IMR-90 (cell line): ENCODE measurements at regions not wholly inside any gene's neighbourhood (a gene's known extent, or its start where the extent isn't known, plus 50 kb on each side); places are given as distances from the start of the nearest gene placed in this dataset.

Experiments used
- ATAC-seq: fragments of 200-7000 bp; cut with Tn5 transposase; 2 replicates; pipeline ENCODE4 v1.9.1; 2020; ENCODE audit warnings: low read depth, mild to moderate bottlenecking, moderate library complexity
- BruUV-seq: library from RNA; stranded (reverse); fragments of 400-500 nt; replicated peaks from 2 replicates; lab custom pipeline; 2021; lab: Mats Ljungman, UMichigan
- CTCF ChIA-PET: fragments of 300-600 bp; formaldehyde crosslinking; extraction: SDS; loops from one replicate; lab custom pipeline; 2021; ENCODE audit warnings: antibody characterized with exemption; lab: Yijun Ruan, JAX
- POLR2A ChIA-PET: fragments of 300-600 bp; sonication (Branson Sonifier 250); formaldehyde crosslinking; loops from one replicate; lab custom pipeline; 2022; ENCODE audit warnings: antibody characterized with exemption; ENCODE audit not compliant: unreplicated experiment; lab: Charles Lee
- DNase-seq: peaks from one replicate; pipeline ENCODE4 v3.0.0; 2013
- H2AFZ ChIP-seq: replicated peaks from 2 replicates; pipeline ENCODE3; 2013; ENCODE audit warnings: low read length, mild to moderate bottlenecking; ENCODE audit not compliant: poor library complexity
- H2AK5ac ChIP-seq: 2 replicates; pipeline ENCODE4 v1.6.1; 2013; ENCODE audit warnings: low read depth, low read length, inconsistent platforms
- H2AK9ac ChIP-seq: replicated peaks from 2 replicates; pipeline ENCODE3; 2013; ENCODE audit warnings: mild to moderate bottlenecking, low read depth, low read length, moderate library complexity; ENCODE audit not compliant: poor library complexity
- H2BK120ac ChIP-seq: 2 replicates; pipeline ENCODE4 v1.6.1; 2013; ENCODE audit warnings: low read depth, low read length, inconsistent platforms
- H2BK15ac ChIP-seq: 3 replicates; pipeline ENCODE4 v1.6.1; 2013; ENCODE audit warnings: low read depth, low read length, inconsistent platforms
- H2BK20ac ChIP-seq: 2 replicates; pipeline ENCODE4 v1.6.1; 2013; ENCODE audit warnings: low read depth, mild to moderate bottlenecking, inconsistent platforms, low read length, moderate library complexity
- H2BK5ac ChIP-seq: 2 replicates; pipeline ENCODE4 v1.6.1; 2013; ENCODE audit warnings: mild to moderate bottlenecking, low read depth, low read length, inconsistent platforms; ENCODE audit not compliant: poor library complexity, severe bottlenecking
- H3K14ac ChIP-seq: replicated peaks from 2 replicates; pipeline ENCODE4 v1.6.1; 2013; ENCODE audit warnings: low read depth, low read length, inconsistent platforms
- H3K18ac ChIP-seq: 2 replicates; pipeline ENCODE4 v1.6.1; 2013; ENCODE audit warnings: low read depth, low read length, control low read depth
- H3K23ac ChIP-seq: 2 replicates; pipeline ENCODE4 v1.6.1; 2013; ENCODE audit warnings: low read depth, low read length, inconsistent platforms
- H3K27ac ChIP-seq: 2 replicates; pipeline ENCODE4 v1.5.1; 2013; ENCODE audit warnings: mild to moderate bottlenecking, control low read depth, low read length; ENCODE audit not compliant: insufficient read depth
- H3K27me3 ChIP-seq: 2 replicates; pipeline ENCODE4 v1.6.1; 2013; ENCODE audit warnings: low read length; ENCODE audit not compliant: control insufficient read depth, insufficient read depth
- H3K36me3 ChIP-seq: 2 replicates; pipeline ENCODE4 v1.6.1; 2013; ENCODE audit warnings: low read length, mixed read lengths; ENCODE audit not compliant: control insufficient read depth, insufficient read depth
- H3K4ac ChIP-seq: 2 replicates; pipeline ENCODE4 v1.6.1; 2013; ENCODE audit warnings: low read depth, low read length, inconsistent platforms
- H3K4me1 ChIP-seq: 2 replicates; pipeline ENCODE4 v1.6.1; 2013; ENCODE audit warnings: low read length, mixed read lengths; ENCODE audit not compliant: control insufficient read depth, insufficient read depth
- H3K4me2 ChIP-seq: 2 replicates; pipeline ENCODE4 v1.6.1; 2013; ENCODE audit warnings: low read depth, mild to moderate bottlenecking, control low read depth, low read length, moderate library complexity
- H3K4me3 ChIP-seq: 2 replicates; pipeline ENCODE4 v1.5.1; 2013; ENCODE audit warnings: low read depth, mild to moderate bottlenecking, control low read depth, low read length, moderate library complexity; ENCODE audit not compliant: insufficient read depth
- H3K56ac ChIP-seq: 2 replicates; pipeline ENCODE4 v1.6.1; 2013; ENCODE audit warnings: low read length, inconsistent platforms; ENCODE audit not compliant: insufficient read depth; ENCODE audit errors: extremely low read depth
- H3K79me1 ChIP-seq, 2 experiments: 2 replicates each; pipeline ENCODE4 v1.6.1; 2013; ENCODE audit warnings: low read length in 2 of 2, inconsistent platforms in 1 of 2, low read depth in 1 of 2
- H3K9ac ChIP-seq: 2 replicates; pipeline ENCODE4 v1.6.1; 2013; ENCODE audit warnings: low read depth, low read length, control low read depth
- H3K9me1 ChIP-seq: 2 replicates; pipeline ENCODE4 v1.6.1; 2013; ENCODE audit warnings: low read length, inconsistent platforms; ENCODE audit not compliant: insufficient read depth
- H3K9me3 ChIP-seq: 2 replicates; pipeline ENCODE4 v1.6.1; 2013; ENCODE audit warnings: low read length; ENCODE audit not compliant: control insufficient read depth, insufficient read depth
- H4K20me1 ChIP-seq: 2 replicates; pipeline ENCODE4 v1.6.1; 2013; ENCODE audit warnings: low read length, inconsistent platforms; ENCODE audit not compliant: insufficient read depth
- H4K5ac ChIP-seq: 2 replicates; pipeline ENCODE4 v1.6.1; 2013; ENCODE audit warnings: mild to moderate bottlenecking, low read depth, low read length, control low read depth
- H4K8ac ChIP-seq, 2 experiments: 2 replicates each; pipeline ENCODE4 v1.6.1; 2013; ENCODE audit warnings: low read depth in 2 of 2, low read length in 2 of 2, control low read depth in 1 of 2, inconsistent platforms in 1 of 2
- H4K91ac ChIP-seq: 2 replicates; pipeline ENCODE4 v1.6.1; 2013; ENCODE audit warnings: low read depth, low read length, inconsistent platforms; ENCODE audit not compliant: insufficient read depth
- BHLHE40 ChIP-seq: fragments of 150-350 bp; IDR thresholded peaks from 2 replicates; pipeline ENCODE4 v1.6.1; 2016; ENCODE audit warnings: mild to moderate bottlenecking, low read depth, low read length
- CEBPB ChIP-seq: IDR thresholded peaks from 2 replicates; pipeline ENCODE4 v1.6.1; 2012; ENCODE audit warnings: low read depth, low read length, improper control_type of control experiment
- CTCF ChIP-seq: conservative IDR thresholded peaks from 2 replicates; pipeline ENCODE4 v1.5.1; 2012; ENCODE audit warnings: mild to moderate bottlenecking, low read depth, low read length, improper control_type of control experiment
- ELK1 ChIP-seq: fragments of 150-350 bp; IDR thresholded peaks from 2 replicates; pipeline ENCODE4 v1.6.1; 2016; ENCODE audit warnings: low read depth, mild to moderate bottlenecking, low read length, moderate library complexity, borderline replicate concordance
- FOS ChIP-seq: fragments of 150-350 bp; IDR thresholded peaks from 2 replicates; pipeline ENCODE4 v1.6.1; 2016; ENCODE audit warnings: low read depth, low read length
- MAZ ChIP-seq: IDR thresholded peaks from 2 replicates; pipeline ENCODE4 v1.6.1; 2012; ENCODE audit warnings: low read depth, mild to moderate bottlenecking, low read length, improper control_type of control experiment, moderate library complexity, borderline replicate concordance
- POLR2A ChIP-seq: IDR thresholded peaks from 2 replicates; pipeline ENCODE4 v1.6.1; 2012; ENCODE audit warnings: mild to moderate bottlenecking, low read depth, low read length
- RAD21 ChIP-seq: IDR thresholded peaks from 2 replicates; pipeline ENCODE4 v1.6.1; 2012; ENCODE audit warnings: low read length, improper control_type of control experiment
- RCOR1 ChIP-seq: IDR thresholded peaks from 2 replicates; pipeline ENCODE4 v1.6.1; 2012; ENCODE audit warnings: mild to moderate bottlenecking, low read length, improper control_type of control experiment; ENCODE audit not compliant: insufficient replicate concordance
- WGBS, 2 experiments: methylation state at CpG; one replicate each; pipeline versions ENCODE4 v1.1.5 to v1.1.7; 2013; ENCODE audit warnings: missing lambda C conversion rate in 2 of 2; ENCODE audit not compliant: insufficient read length in 1 of 2; ENCODE audit errors: extremely low coverage in 2 of 2; 5-methylcytosine and 5-hydroxymethylcytosine counted together
- dilution Hi-C: fragments of 300-500 bp; cut with HindIII; formaldehyde crosslinking; loops from one replicate; pipeline ENCODE4 v1.14.3; 2018; ENCODE audit warnings: low sequenced_read_pairs; ENCODE audit not compliant: unreplicated experiment
- in situ Hi-C: fragments of 300-500 bp; cut with MboI; formaldehyde crosslinking; loops from 3 replicates; pipeline ENCODE4 v1.14.3; 2019; ENCODE audit warnings: low sequenced_read_pairs, inconsistent platforms, mixed read lengths
- intact Hi-C: fragments of 100-400 bp; cut with micrococcal nuclease; formaldehyde crosslinking; loops from 2 replicates; pipeline ENCODE4 v1.10.0; 2022

DNA sequence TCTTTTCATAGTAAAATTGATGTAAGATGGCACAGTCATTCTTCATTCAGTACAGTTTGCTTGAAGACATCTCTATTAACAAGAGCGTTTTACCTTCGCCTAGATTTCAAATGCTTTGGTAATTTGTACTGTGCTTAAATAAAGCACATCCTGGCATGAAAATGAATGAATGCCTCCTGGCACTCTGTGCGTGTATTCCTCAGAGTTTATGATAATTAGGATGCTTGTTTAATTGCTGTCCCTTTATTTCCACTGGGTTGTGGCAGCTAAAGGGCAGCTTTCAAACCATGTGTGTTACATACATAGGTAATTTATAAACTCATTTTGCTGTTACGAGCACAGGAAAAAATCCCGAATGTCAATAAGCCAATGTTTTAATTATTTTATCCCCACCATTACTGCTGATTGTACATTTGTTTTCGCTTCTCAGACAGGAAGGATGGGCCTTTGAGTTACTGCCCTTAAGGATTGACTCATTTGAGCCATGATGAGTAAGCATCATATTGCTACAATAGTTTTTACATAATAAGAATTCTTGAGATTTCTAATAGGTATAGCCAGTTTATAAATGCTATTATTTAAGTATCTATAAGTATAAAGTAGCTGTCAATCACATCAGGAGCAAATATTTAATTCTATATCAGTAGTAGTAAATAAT lies 516.5 kb downstream of the XIRP2 start:
- Histone ChIP-seq H4K8ac (no peak overlapping the region), H2AFZ (no peak overlapping the region), H3K56ac (no peak overlapping the region), H3K27me3 (no peaks in the 10 kb centered on the region), H2BK120ac (no peak overlapping the region), H4K91ac (no peak overlapping the region), H2BK15ac (no peak overlapping the region), H3K36me3 (no peaks in the 10 kb centered on the region), H3K14ac (no peak overlapping the region), H2AK5ac (no peak overlapping the region), H3K9me3 (no peaks in the 10 kb centered on the region), H3K23ac (no peak overlapping the region), H3K9me1 (no peaks in the 10 kb centered on the region), H2AK9ac (no peak overlapping the region), H3K9ac (no peak overlapping the region), H3K4me2 (no peak overlapping the region), H3K4me3 (no peak overlapping the region), H4K20me1 (no peaks in the 10 kb centered on the region), H3K18ac (no peak overlapping the region), H3K27ac (no peak overlapping the region), H3K79me1 (no peaks in the 10 kb centered on the region), H3K4ac (no peak overlapping the region), H3K4me1 (no peaks in the 10 kb centered on the region), H2BK5ac (no peak overlapping the region), H2BK20ac (no peak overlapping the region), H4K5ac (no peak overlapping the region)
- POLR2A ChIA-PET: no interaction called here
- CTCF ChIA-PET: no interaction called here
- intact Hi-C loops (no loop called here), in situ Hi-C loops (no loop called here), dilution Hi-C loops (no loop called here)
- 85% methylated on average over 2 of the region's 6 CpGs; no CpG with 5 or more reads in 1 of the 2 experiments for WGBS, 2 experiments
- TF ChIP-seq FOS (no peak), ELK1 (no peak), CTCF (no peak), RAD21 (no peak), RCOR1 (no peak), MAZ (no peak), BHLHE40 (no peak), POLR2A (no peak), CEBPB (no peak)
- no TSS peak for BruUV-seq
- DNase-seq: peak; percentile 43
- no peak for ATAC-seq
